Fibroblast of lung (primary cell): ENCODE measurements at regions not wholly inside any gene's neighbourhood (a gene's known extent, or its start where the extent isn't known, plus 50 kb on each side); places are given as distances from the start of the nearest gene placed in this dataset.

ENCODE experiments used
- DNase-seq, 2 donors: peaks; one replicate each; pipeline versions ENCODE4 v3.0.0 to v3.0.0-alpha.2; 2010; ENCODE audit warnings: low read depth in 2 of 2
- H2AFZ ChIP-seq: 2 replicates; pipeline ENCODE4 v1.5.1; 2012; ENCODE audit warnings: low read length, control low read depth, inconsistent platforms
- H3K27ac ChIP-seq: 2 replicates; pipeline ENCODE4 v1.5.1; 2011; ENCODE audit warnings: low read length, control low read depth; ENCODE audit not compliant: insufficient read depth
- H3K27me3 ChIP-seq: 2 replicates; pipeline ENCODE4 v1.5.1; 2011; ENCODE audit warnings: mild to moderate bottlenecking, low read length; ENCODE audit not compliant: control insufficient read depth, insufficient read depth
- H3K36me3 ChIP-seq: 2 replicates; pipeline ENCODE4 v1.5.1; 2011; ENCODE audit warnings: low read length; ENCODE audit not compliant: control insufficient read depth, insufficient read depth
- H3K4me1 ChIP-seq: 2 replicates; pipeline ENCODE4 v1.5.1; 2011; ENCODE audit warnings: low read length; ENCODE audit not compliant: control insufficient read depth, insufficient read depth; ENCODE audit errors: extremely low read depth
- H3K4me2 ChIP-seq: 2 replicates; pipeline ENCODE4 v1.5.1; 2011; ENCODE audit warnings: low read length, control low read depth; ENCODE audit not compliant: insufficient read depth; ENCODE audit errors: extremely low read depth
- H3K4me3 ChIP-seq, 4 experiments: fragments of 200-600 bp in 1 of 4; sonication (generic) in 1 of 4; replicated peaks in 1 of 4; 2 replicates each; pipeline ENCODE4 v1.5.1; 2011 to 2016; ENCODE audit warnings: low read length in 4 of 4, low read depth in 3 of 4, mild to moderate bottlenecking in 3 of 4, control low read depth in 2 of 4, inconsistent platforms in 1 of 4, mixed read lengths in 1 of 4; ENCODE audit not compliant: insufficient read depth in 1 of 4; ENCODE audit errors: control extremely low read depth in 1 of 4
- H3K79me2 ChIP-seq: 2 replicates; pipeline ENCODE4 v1.5.1; 2012; ENCODE audit warnings: mild to moderate bottlenecking, low read length, inconsistent platforms; ENCODE audit not compliant: control insufficient read depth, insufficient read depth
- H3K9ac ChIP-seq: 2 replicates; pipeline ENCODE4 v1.5.1; 2011; ENCODE audit warnings: mild to moderate bottlenecking, low read length, control low read depth; ENCODE audit not compliant: insufficient read depth
- H3K9me3 ChIP-seq: 2 replicates; pipeline ENCODE4 v1.5.1; 2012; ENCODE audit warnings: low read depth, low read length; ENCODE audit not compliant: control insufficient read depth, insufficient read depth
- H4K20me1 ChIP-seq: 2 replicates; pipeline ENCODE4 v1.5.1; 2011; ENCODE audit warnings: low read length; ENCODE audit not compliant: control insufficient read depth, insufficient read depth; ENCODE audit errors: extremely low read depth
- EZH2 ChIP-seq: IDR thresholded peaks from 2 replicates; pipeline ENCODE4 v1.5.1; 2012; ENCODE audit warnings: low read length, control low read depth, mild to moderate bottlenecking; ENCODE audit errors: missing control alignments
- TF ChIP-seq, protein P1 (sequence below), 2 donors: IDR thresholded peaks in 1 of 2; conservative IDR thresholded peaks in 1 of 2; 1 replicate in 1 of 2; 2 replicates in 1 of 2; pipeline ENCODE4 v1.5.1; 2011 to 2012; ENCODE audit warnings: low read length in 2 of 2, control low read depth in 1 of 2, inconsistent platforms in 1 of 2, low read depth in 1 of 2, mild to moderate bottlenecking in 1 of 2

DNA sequence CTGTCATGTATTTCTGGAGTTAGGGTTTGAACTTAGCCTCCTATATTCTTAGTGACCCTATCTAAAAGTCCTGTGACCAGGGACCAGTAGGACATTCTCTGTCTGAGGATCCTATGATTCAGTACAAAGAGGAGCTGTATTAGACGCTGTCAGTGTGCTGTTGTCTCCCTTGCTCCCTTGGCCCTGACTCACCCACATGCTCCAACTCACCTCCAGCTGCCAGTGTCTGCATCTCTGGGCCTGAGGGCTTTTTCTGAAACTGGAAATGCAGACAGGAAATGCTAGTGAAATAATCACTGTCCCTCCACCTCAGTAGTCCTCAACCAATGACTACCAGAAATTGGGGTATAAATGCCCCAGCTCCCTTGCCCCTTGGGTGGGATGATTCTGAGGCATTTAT lies 535.3 kb upstream of the RPS6KA3 start:
- H3K27me3 ChIP-seq: no peaks in the 10 kb centered on the region

DNA sequence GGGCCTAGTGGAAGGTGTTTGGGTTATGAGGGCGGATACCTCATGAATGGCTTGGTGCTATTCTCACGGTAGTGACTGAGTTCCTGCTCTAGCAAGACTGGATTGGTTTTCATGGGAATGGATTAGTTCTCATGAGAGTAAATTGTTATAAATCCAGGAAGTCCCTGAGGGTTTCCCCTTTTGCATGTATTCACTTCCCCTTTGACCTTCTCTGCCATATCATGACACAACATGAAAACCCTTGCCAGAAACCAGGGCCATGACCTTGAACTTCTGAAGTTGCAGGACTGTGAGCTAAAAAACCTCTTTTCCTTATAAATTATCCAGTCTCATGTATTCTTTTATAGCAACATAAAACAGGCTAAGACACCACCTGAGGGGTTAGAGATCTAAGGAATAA lies 529.7 kb upstream of the RPS6KA3 start:
- Histone ChIP-seq H3K4me1 (no peaks in the 10 kb centered on the region), H3K4me3 (no peak overlapping the region), H3K9ac (no peak overlapping the region), H3K27me3 (no peaks in the 10 kb centered on the region), H3K9me3 (no peaks in the 10 kb centered on the region), H4K20me1 (no peaks in the 10 kb centered on the region), H3K4me2 (no peak overlapping the region), H3K36me3 (no peaks in the 10 kb centered on the region), H2AFZ (no peak overlapping the region), H3K79me2 (no peaks in the 10 kb centered on the region), H3K27ac (no peak overlapping the region)
- no peak for DNase-seq
- TF ChIP-seq EZH2: no peak
- TF ChIP-seq, protein P1, sequence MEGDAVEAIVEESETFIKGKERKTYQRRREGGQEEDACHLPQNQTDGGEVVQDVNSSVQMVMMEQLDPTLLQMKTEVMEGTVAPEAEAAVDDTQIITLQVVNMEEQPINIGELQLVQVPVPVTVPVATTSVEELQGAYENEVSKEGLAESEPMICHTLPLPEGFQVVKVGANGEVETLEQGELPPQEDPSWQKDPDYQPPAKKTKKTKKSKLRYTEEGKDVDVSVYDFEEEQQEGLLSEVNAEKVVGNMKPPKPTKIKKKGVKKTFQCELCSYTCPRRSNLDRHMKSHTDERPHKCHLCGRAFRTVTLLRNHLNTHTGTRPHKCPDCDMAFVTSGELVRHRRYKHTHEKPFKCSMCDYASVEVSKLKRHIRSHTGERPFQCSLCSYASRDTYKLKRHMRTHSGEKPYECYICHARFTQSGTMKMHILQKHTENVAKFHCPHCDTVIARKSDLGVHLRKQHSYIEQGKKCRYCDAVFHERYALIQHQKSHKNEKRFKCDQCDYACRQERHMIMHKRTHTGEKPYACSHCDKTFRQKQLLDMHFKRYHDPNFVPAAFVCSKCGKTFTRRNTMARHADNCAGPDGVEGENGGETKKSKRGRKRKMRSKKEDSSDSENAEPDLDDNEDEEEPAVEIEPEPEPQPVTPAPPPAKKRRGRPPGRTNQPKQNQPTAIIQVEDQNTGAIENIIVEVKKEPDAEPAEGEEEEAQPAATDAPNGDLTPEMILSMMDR (conservative IDR thresholded peaks at IDR 0.05 in 1 of 2, IDR thresholded peaks at IDR 0.05 in 1 of 2; ENCODE audit: low read depth in 1 of 2, low read length in 2 of 2): no peak

More for the DNA sequence above, 535.3 kb upstream of the RPS6KA3 start:
- Histone ChIP-seq H3K4me2 (no peak overlapping the region), H3K27ac (no peak overlapping the region), H2AFZ (no peak overlapping the region), H3K9ac (no peak overlapping the region), H3K36me3 (no peaks in the 10 kb centered on the region), H4K20me1 (no peaks in the 10 kb centered on the region), H3K4me1 (no peaks in the 10 kb centered on the region), H3K79me2 (no peaks in the 10 kb centered on the region), H3K4me3 (no peak overlapping the region), H3K9me3 (no peaks in the 10 kb centered on the region)
- no peak for TF ChIP-seq EZH2
- TF ChIP-seq, protein P1 (conservative IDR thresholded peaks at IDR 0.05 in 1 of 2, IDR thresholded peaks at IDR 0.05 in 1 of 2; ENCODE audit: low read depth in 1 of 2, low read length in 2 of 2): no peak
- no peak for DNase-seq

DNA sequence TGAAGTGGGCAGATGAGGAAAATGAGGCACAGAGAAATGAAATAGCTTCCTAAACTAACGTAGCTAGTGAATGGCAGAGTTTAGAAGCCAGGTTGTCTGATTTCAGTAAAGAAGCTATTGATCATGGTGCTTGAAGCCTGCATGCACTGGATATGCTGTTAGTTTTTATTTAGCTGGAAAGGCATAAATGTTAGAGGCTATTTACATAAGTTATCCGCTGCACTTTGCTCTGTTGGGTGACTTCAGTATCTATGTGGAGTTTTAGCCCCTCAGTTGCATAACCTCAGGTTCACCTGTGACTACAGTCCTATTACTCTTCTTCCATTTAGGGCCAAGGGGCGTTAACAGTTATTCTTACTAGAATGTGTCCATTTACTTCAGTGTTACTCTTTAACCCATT lies 522.4 kb upstream of the RPS6KA3 start:
- Histone ChIP-seq H4K20me1 (no peaks in the 10 kb centered on the region), H3K79me2 (no peaks in the 10 kb centered on the region), H3K27me3 (no peaks in the 10 kb centered on the region), H3K36me3 (no peaks in the 10 kb centered on the region), H3K4me2 (no peak overlapping the region), H3K4me1 (no peaks in the 10 kb centered on the region), H2AFZ (no peak overlapping the region), H3K9me3 (no peaks in the 10 kb centered on the region), H3K4me3 (no peak overlapping the region), H3K27ac (no peak overlapping the region), H3K9ac (no peak overlapping the region)
- TF ChIP-seq, protein P1 (conservative IDR thresholded peaks at IDR 0.05 in 1 of 2, IDR thresholded peaks at IDR 0.05 in 1 of 2; ENCODE audit: low read depth in 1 of 2, low read length in 2 of 2): no peak
- no peak for TF ChIP-seq EZH2
- no peak for DNase-seq
